ENCODE measurements at regions not wholly inside any gene's neighbourhood (a gene's known extent, or its start where the extent isn't known, plus 50 kb on each side); places are given as distances from the start of the nearest gene placed in this dataset.

DNA sequence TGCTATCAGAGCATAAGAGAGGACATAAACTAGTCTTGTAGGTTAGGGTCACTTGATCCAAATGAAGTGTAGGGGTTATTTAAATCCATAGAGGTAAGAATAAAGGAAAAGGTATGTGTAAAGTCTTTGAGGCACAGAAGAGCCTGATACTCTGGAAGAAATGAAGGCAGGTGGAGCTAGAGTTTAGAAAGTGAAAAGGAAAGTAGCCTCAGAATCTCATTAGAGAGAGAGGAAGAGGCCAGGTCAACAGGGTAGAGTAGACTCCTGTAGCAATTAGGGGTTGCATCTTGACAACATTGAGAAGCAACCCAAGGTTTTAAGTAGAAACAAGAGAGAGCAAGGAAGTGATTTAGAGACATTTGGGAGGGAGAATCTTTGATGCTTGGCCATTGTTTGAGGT lies 235.2 kb upstream of the SOX9 start:
- Histone ChIP-seq H3K4me3 (ENCODE audit: low read depth, low read length) (no peak overlapping the region), H3K27me3 (ENCODE audit: control insufficient read depth, insufficient read depth, low read length) (no peaks in the 10 kb centered on the region), H3K36me3 (ENCODE audit: control insufficient read depth, insufficient read depth, low read length) (no peaks in the 10 kb centered on the region)
- DNase-seq (ENCODE audit: low read depth): no peak
- TF ChIP-seq, protein P1, sequence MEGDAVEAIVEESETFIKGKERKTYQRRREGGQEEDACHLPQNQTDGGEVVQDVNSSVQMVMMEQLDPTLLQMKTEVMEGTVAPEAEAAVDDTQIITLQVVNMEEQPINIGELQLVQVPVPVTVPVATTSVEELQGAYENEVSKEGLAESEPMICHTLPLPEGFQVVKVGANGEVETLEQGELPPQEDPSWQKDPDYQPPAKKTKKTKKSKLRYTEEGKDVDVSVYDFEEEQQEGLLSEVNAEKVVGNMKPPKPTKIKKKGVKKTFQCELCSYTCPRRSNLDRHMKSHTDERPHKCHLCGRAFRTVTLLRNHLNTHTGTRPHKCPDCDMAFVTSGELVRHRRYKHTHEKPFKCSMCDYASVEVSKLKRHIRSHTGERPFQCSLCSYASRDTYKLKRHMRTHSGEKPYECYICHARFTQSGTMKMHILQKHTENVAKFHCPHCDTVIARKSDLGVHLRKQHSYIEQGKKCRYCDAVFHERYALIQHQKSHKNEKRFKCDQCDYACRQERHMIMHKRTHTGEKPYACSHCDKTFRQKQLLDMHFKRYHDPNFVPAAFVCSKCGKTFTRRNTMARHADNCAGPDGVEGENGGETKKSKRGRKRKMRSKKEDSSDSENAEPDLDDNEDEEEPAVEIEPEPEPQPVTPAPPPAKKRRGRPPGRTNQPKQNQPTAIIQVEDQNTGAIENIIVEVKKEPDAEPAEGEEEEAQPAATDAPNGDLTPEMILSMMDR (IDR thresholded peaks at IDR 0.05; ENCODE audit: insufficient read depth, low read length, poor library complexity, severe bottlenecking): no peak

DNA sequence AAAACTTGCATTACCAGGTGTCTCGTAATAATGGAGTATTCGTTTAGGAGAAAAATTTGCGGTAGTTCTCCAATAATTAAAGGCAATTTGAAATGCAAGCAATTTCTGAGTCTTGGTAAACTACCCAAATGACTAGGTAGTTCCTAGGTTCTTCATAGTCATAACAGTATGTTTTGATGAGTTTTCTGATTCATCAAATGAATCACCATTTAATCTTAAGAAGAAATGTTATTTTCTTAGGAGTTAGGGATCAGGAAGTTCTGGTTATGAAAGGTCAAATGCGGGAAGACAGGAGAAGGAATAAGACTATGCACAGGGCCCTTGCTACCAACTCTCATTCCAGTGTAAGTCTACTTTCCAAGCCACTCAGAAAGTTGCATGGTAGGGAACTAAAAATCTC lies 221.5 kb upstream of the SOX9 start:
- H3K27me3 ChIP-seq (ENCODE audit: control insufficient read depth, insufficient read depth, low read length): no peaks in the 10 kb centered on the region
- no peak for DNase-seq (ENCODE audit: low read depth)
- no peak overlapping the region for H3K4me3 ChIP-seq (ENCODE audit: low read depth, low read length)
- TF ChIP-seq, protein P1 (IDR thresholded peaks at IDR 0.05; ENCODE audit: insufficient read depth, low read length, poor library complexity, severe bottlenecking): no peak
- no peaks in the 10 kb centered on the region for H3K36me3 ChIP-seq (ENCODE audit: control insufficient read depth, insufficient read depth, low read length)

DNA sequence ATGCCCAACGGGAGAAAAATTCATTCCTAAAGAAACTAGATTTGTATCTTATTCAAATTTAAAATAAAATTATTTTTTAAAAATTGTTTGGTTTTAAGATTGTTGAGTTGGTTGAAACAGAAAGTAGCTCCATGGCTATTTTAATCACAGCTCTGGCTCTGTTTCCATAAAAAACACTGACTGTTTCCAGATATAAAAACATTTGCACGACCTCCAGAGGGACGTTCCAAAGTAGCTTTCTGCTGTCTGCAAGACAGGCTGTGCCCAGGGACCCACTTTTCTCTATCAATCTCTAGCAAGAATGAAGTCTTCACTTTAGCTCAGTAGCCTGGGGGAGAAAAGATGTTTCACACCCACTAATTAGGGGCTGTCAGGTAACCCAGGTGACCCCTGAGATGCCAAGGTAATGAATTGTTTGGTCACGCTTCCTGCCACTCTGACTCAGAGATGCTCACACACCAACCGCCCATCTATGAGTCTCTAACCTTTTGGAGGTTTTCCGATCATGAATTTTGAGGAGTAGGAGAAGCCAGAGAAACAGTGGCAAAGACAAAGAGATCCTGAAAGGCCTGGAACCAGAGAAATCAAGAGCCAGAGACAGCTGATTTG lies 220.1 kb upstream of the SOX9 start:
- no peaks in the 10 kb centered on the region for H3K27me3 ChIP-seq (ENCODE audit: control insufficient read depth, insufficient read depth, low read length)
- TF ChIP-seq, protein P1 (IDR thresholded peaks at IDR 0.05; ENCODE audit: insufficient read depth, low read length, poor library complexity, severe bottlenecking): no peak
- H3K4me3 ChIP-seq (ENCODE audit: low read depth, low read length): no peak overlapping the region
- peak; percentile 77 for DNase-seq (ENCODE audit: low read depth)
- H3K36me3 ChIP-seq (ENCODE audit: control insufficient read depth, insufficient read depth, low read length): no peaks in the 10 kb centered on the region

- TF ChIP-seq, protein P1 (IDR thresholded peaks at IDR 0.05; ENCODE audit: insufficient read depth, low read length, poor library complexity, severe bottlenecking): no peak
- H3K4me3 ChIP-seq (ENCODE audit: low read depth, low read length): no peak overlapping the region
- no peak for DNase-seq (ENCODE audit: low read depth)
- no peaks in the 10 kb centered on the region for H3K36me3 ChIP-seq (ENCODE audit: control insufficient read depth, insufficient read depth, low read length)
- no peaks in the 10 kb centered on the region for H3K27me3 ChIP-seq (ENCODE audit: control insufficient read depth, insufficient read depth, low read length)
Observed at GRCh38 chr17:71902894-71903506, 217.8 kb upstream of the SOX9 start.

GRCh38 chr17:71905376-71906031 lies 215.3 kb upstream of the SOX9 start:
- TF ChIP-seq, protein P1 (IDR thresholded peaks at IDR 0.05; ENCODE audit: insufficient read depth, low read length, poor library complexity, severe bottlenecking): no peak
- DNase-seq (ENCODE audit: low read depth): no peak
- H3K27me3 ChIP-seq (ENCODE audit: control insufficient read depth, insufficient read depth, low read length): no peaks in the 10 kb centered on the region
- H3K36me3 ChIP-seq (ENCODE audit: control insufficient read depth, insufficient read depth, low read length): no peaks in the 10 kb centered on the region
- H3K4me3 ChIP-seq (ENCODE audit: low read depth, low read length): no peak overlapping the region
